Spinal cord (tissue), 9 donors: ENCODE measurements at regions not wholly inside any gene's neighbourhood (a gene's known extent, or its start where the extent isn't known, plus 50 kb on each side); places are given as distances from the start of the nearest gene placed in this dataset.
A peak's percentile ranks its signal among the peaks of the same experiment; 100 is the strongest.
"Not testable (repeated sequence)": the region's sequence is repeated elsewhere in the genome, so short reads cannot be mapped to it uniquely, and the experiment has no call there.

ENCODE experiments used
- DNase-seq, 6 donors: peaks; one replicate each; pipeline versions ENCODE4 v3.0.0 to v3.0.0-alpha.2; 2013 to 2015; ENCODE audit warnings: low spot score in 6 of 6, low read depth in 4 of 6
- H3K27ac ChIP-seq: one replicate; pipeline ENCODE4 v1.5.1; 2013; ENCODE audit warnings: low read depth, low read length, control low read depth
- H3K27me3 ChIP-seq: one replicate; pipeline ENCODE4 v1.6.1; 2013; ENCODE audit warnings: low read length; ENCODE audit not compliant: control insufficient read depth, insufficient read depth
- H3K36me3 ChIP-seq: one replicate; pipeline ENCODE4 v1.6.1; 2013; ENCODE audit warnings: low read length; ENCODE audit not compliant: control insufficient read depth, insufficient read depth
- H3K4me1 ChIP-seq: one replicate; pipeline ENCODE4 v1.6.1; 2013; ENCODE audit warnings: low read length; ENCODE audit not compliant: control insufficient read depth, insufficient read depth
- H3K4me3 ChIP-seq: one replicate; pipeline ENCODE4 v1.5.1; 2013; ENCODE audit warnings: low read depth, low read length, control low read depth
- H3K9me3 ChIP-seq: one replicate; pipeline ENCODE4 v1.6.1; 2013; ENCODE audit warnings: low read length; ENCODE audit not compliant: control insufficient read depth, insufficient read depth
- WGBS: methylation state at CpG from one replicate; pipeline ENCODE4 v1.1.5; 2013; ENCODE audit warnings: missing lambda C conversion rate; ENCODE audit not compliant: insufficient coverage; 5-methylcytosine and 5-hydroxymethylcytosine counted together
- donor health status: healthy.

DNA sequence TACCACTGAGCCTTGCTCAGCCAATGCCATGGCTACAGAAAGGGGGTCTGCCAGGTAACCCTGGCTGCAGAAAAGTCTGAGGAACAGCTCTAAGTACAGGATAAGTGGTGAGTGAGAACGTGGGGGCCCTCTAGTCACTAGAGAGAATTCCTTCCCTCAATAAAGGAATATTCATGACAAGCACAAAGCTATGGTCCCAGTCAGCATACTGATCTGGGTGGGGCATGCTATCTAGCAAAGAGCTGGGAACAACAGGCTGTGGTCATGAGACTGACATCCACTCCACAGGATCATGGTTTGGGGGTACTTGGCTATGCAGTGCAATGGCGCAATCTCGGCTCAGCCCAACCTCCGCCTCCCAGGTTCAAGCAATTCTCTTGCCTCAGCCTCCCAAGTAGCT, 140.4 kb downstream of the MTHFS start:
- Histone ChIP-seq H3K36me3 (no peaks in the 10 kb centered on the region), H3K4me1 (no peaks in the 10 kb centered on the region), H3K9me3 (no peaks in the 10 kb centered on the region), H3K27ac (no peak overlapping the region), H3K27me3 (no peaks in the 10 kb centered on the region), H3K4me3 (no peak overlapping the region)
- 100% methylated on average over 2 of the region's 4 CpGs for WGBS
- no peak for DNase-seq

DNA sequence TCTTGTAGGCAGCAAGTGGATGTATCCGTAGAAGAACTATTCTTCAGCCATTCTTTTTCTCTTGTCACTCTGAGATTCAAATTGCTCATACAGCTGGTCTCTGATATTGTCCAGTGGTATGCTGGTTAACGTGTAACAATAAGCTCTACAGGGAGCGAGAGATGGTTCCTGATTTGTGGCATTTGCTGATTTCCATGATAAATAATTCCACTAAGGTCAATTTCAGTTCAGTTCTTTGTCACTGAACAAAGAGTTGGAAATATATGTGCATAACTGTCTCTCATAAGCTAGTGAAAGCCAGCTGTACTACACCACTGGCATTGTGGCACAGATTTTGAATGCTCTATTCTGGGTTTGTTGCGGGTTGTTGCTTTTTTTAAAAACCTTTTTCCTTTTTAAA, 131.7 kb downstream of the MTHFS start:
- no peaks in the 10 kb centered on the region for H3K27me3 ChIP-seq
- WGBS, result no CpG with 5 or more reads among the region's 4 CpGs
- no peaks in the 10 kb centered on the region for H3K36me3 ChIP-seq
- no peak for DNase-seq
- H3K9me3 ChIP-seq, result no peaks in the 10 kb centered on the region
- no peak overlapping the region for H3K27ac ChIP-seq
- no peak overlapping the region for H3K4me3 ChIP-seq
- H3K4me1 ChIP-seq, result no peaks in the 10 kb centered on the region

DNA sequence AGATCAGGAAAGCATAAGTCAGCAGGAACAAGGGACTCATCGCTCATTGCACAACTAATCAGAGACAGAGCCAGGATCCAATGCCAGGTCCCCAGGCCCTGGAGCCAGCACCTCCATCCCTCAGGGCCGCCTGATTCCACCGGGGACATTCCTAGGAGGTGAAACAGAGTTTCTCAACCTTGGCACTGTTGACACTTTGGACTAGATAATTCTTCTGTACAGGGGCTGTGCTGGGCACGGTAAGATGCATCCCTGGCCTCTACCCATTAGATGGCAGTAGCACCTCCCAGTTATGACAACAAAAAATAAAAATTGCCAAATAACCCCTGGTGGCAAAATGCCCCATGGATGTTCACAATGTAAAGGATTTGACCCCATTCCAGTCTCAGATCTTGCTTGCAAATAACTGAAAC, 127.7 kb downstream of the MTHFS start:
- DNase-seq, result no peak
- WGBS, result 97% methylated on average over 3 of the region's 4 CpGs
- Histone ChIP-seq H3K4me3 (no peak overlapping the region), H3K27ac (no peak overlapping the region), H3K9me3 (no peaks in the 10 kb centered on the region), H3K27me3 (no peaks in the 10 kb centered on the region), H3K4me1 (no peaks in the 10 kb centered on the region), H3K36me3 (no peaks in the 10 kb centered on the region)

DNA sequence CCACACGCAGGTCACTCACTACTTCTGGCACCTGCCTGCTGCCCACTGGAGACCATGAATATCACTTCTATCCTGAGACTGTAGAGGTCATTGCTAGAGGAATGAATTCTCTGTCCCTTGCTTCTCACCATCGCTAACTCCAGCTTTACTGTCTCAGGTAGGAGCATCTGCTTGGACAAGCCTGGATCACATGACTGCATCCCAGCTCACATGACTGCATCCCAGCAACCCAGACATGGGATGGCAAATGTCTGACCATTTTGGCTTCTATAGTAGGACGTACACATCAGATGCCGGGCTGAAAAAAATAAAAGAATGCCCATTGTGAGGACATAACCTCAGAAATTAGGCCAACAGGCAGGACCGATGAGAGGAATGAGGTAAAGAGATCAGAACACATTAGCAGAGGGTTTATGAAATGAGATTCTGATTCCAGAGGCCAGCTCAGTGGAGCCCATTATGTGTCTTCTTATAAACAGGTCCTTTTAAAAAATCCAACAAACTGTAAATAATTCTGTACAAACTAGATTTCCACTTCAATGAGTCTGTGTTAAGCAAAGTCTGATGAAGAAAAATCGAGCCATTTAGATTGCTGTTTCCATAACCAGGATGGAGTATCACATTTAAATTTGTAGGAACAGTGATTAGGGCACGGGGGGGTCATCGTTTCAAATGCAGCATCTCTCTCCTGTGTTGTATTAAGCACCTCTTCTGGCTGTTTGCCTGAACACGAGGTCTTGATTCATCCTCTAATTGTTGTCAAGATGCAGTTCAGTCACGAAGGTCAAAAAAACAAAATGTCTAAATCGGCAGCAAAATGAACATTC, 126.7 kb downstream of the MTHFS start:
- Histone ChIP-seq H3K36me3 (no peaks in the 10 kb centered on the region), H3K27me3 (no peaks in the 10 kb centered on the region), H3K27ac (no peak overlapping the region), H3K9me3 (no peaks in the 10 kb centered on the region), H3K4me3 (no peak overlapping the region), H3K4me1 (no peaks in the 10 kb centered on the region)
- 70% methylated on average over 8 of the region's 11 CpGs for WGBS
- peak in 2 of 6 donors; percentile 2 to 34 for DNase-seq

DNA sequence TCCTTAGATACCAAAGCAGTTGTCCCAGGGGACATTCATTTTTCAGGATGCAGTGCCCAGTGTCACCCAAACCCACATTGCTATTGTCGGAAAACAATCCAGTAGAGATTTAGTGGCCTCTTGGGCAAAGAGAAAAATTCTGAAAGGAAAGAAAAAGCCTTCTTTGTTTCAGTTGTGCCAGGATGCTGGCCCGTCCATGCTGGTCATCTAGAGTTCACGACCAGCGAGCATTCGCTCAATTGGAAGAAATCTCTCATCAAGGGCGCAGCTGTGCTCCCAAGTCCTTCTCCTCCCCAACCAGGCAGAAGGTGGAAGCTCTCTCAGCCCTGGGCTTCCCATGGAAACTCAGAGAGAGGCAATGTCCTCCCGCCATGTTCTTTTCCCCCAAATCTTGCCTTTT, 123.7 kb downstream of the MTHFS start:
- Histone ChIP-seq H3K27ac (no peak overlapping the region), H3K27me3 (no peaks in the 10 kb centered on the region), H3K4me3 (no peak overlapping the region), H3K4me1 (no peaks in the 10 kb centered on the region), H3K36me3 (no peaks in the 10 kb centered on the region), H3K9me3 (no peaks in the 10 kb centered on the region)
- 61% methylated on average over 5 of the region's 7 CpGs for WGBS
- DNase-seq, result peak in 1 of 6 donors; percentile 13

DNA sequence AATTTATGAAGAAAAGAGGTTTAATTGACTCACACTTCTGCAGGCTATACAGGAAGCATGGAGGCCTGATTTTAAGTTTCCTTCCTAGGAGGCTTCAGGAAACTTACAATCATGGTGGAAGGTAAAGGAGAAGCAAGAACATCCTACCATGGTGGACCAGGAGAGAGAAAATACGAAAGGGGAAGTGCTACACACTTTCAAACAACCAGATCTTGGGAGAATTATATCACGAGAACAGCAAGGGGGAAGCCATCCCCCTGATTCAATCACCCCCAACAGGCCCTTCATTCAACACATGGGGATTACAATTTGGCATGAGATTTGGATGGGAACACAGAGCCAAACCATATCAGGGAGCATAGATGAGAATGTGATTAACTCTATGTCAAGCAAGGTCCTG, 121.0 kb downstream of the MTHFS start:
- Histone ChIP-seq H3K4me1 (no peaks in the 10 kb centered on the region), H3K9me3 (no peaks in the 10 kb centered on the region), H3K36me3 (no peaks in the 10 kb centered on the region), H3K4me3 (no peak overlapping the region), H3K27ac (no peak overlapping the region), H3K27me3 (no peaks in the 10 kb centered on the region)
- no CpG with 5 or more reads among the region's 2 CpGs for WGBS
- no peak for DNase-seq

DNA sequence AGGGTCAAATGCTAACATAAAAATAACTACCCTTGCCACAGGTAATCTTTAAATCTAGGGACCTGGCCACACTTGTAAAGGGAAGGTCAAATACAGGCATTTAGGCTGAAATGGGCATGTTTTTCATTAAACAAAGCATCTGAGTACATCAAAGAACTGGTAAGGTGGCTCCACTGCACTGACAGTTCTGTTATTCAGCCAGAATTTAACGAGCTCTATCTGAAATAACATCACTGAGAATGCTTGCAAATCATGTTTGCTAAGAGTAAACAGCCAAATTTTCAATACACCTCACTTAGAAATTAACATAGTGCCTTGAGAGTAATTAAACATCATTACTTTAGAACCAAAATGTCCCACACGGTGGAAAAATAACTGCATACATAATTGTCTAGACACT, 118.9 kb downstream of the MTHFS start:
- Histone ChIP-seq H3K36me3 (no peaks in the 10 kb centered on the region), H3K4me3 (no peak overlapping the region), H3K27ac (no peak overlapping the region), H3K27me3 (no peaks in the 10 kb centered on the region), H3K9me3 (no peaks in the 10 kb centered on the region), H3K4me1 (no peaks in the 10 kb centered on the region)
- no CpG with 5 or more reads among the region's 2 CpGs for WGBS
- peak in 1 of 6 donors; percentile 10 for DNase-seq

DNA sequence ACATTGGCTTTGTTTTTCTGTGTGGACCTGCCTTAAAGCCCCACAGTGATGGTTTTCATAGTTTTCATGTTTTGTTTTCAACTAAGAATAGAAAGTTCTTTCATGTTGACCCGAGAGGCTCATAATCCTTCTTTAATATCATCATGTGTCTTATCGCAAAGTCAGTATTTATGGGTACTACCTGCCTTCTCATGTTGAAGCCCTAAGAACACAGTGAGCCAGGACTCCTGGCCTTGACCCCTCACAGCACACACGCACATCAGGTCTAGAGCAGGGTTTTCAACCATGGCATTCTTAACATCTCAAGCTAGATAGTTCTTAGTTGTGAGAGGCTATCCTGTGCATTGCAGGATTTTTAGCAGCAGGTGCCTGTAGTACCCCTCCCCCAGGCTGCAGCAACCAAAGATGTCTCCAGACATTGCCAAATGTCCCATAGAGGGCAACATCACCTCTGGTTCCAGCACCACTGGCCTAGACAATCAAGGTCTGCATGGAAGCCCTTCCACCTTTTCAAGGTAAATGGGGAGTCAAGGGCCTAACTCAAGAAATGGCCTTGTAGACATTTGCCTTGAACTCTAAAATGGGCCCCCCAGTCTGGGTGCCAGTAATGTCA, 118.3 kb downstream of the MTHFS start:
- WGBS, result 100% methylated on average over 1 of the region's 3 CpGs
- H3K27me3 ChIP-seq, result no peaks in the 10 kb centered on the region
- H3K36me3 ChIP-seq, result no peaks in the 10 kb centered on the region

DNA sequence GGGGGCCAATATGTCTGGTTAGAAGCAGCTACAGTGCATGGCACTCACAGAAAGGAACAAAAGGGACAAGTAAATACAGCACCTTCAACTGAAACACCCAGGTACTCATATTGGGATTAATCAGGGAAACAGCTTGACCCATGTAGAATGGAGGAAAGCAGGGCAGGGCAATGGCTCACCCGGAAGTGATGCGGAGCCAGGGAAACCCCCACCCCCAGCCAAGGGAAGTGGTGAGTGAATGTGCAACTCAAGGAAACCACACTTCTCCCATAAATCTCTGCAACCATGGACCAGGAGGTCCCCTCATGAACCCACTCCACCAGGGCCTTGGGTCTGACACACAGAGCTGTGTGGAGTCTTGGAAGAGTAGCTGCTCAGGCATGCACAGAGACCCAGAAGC, 117.1 kb downstream of the MTHFS start:
- Histone ChIP-seq H3K36me3 (no peaks in the 10 kb centered on the region), H3K4me1 (no peaks in the 10 kb centered on the region), H3K4me3 (no peak overlapping the region), H3K27me3 (no peaks in the 10 kb centered on the region), H3K27ac (no peak overlapping the region), H3K9me3 (no peaks in the 10 kb centered on the region)
- no peak for DNase-seq
- WGBS, result no CpG with 5 or more reads among the region's 2 CpGs

More for the DNA sequence above, 118.3 kb downstream of the MTHFS start:
- no peaks in the 10 kb centered on the region for H3K9me3 ChIP-seq
- H3K4me1 ChIP-seq, result no peaks in the 10 kb centered on the region
- H3K27ac ChIP-seq, result no peak overlapping the region
- H3K4me3 ChIP-seq, result no peak overlapping the region
- DNase-seq, result no peak

DNA sequence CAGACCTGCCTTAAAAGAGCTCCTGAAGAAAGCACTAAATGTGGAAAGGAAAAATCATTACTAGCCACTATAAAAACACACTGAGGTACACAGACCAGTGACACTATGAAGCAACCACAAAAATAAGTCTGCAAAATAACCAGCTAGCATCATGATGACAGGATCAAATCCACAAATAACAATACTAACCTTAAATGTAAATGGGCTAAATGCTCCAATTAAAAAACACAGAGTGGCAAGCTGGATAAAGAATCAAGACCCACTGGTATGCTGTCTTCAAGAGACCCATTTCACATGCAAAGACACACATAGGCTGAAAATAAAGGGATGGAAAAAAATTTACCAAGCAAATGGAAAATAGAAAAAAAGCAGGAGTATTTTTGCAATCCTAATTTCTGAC, 114.5 kb downstream of the MTHFS start:
- not testable (repeated sequence) for H3K27me3 ChIP-seq, H3K4me1 ChIP-seq, H3K36me3 ChIP-seq, DNase-seq, H3K27ac ChIP-seq, H3K4me3 ChIP-seq, H3K9me3 ChIP-seq
